HCT116 (cell line): ENCODE measurements at regions not wholly inside any gene's neighbourhood (a gene's known extent, or its start where the extent isn't known, plus 50 kb on each side); places are given as distances from the start of the nearest gene placed in this dataset.

Experiments used
- ATAC-seq: fragments of 200-7000 bp; cut with Tn5 transposase; 2 replicates; pipeline ENCODE4 v1.9.1; 2020; ENCODE audit warnings: mild to moderate bottlenecking, moderate library complexity
- BruUV-seq: library from RNA; stranded (reverse); fragments of 400-500 nt; replicated peaks from 2 replicates; lab custom pipeline; 2021; lab: Mats Ljungman, UMichigan
- CTCF ChIA-PET: fragments of 300-600 bp; sonication (Branson Sonifier 250); formaldehyde crosslinking; loops from one replicate; lab custom pipeline; 2021; ENCODE audit warnings: antibody characterized with exemption; lab: Charles Lee
- POLR2A ChIA-PET: fragments of 300-600, 350-600 bp; sonication (Branson Sonifier 250); formaldehyde crosslinking; loops from one replicate; lab custom pipeline; 2021; ENCODE audit warnings: antibody characterized with exemption; lab: Charles Lee
- RAD21 ChIA-PET, 2 experiments: fragments of 300-600 bp; sonication (Branson Sonifier 250); formaldehyde crosslinking; loops; one replicate each; lab custom pipeline; 2023; ENCODE audit warnings: low total read pairs in 2 of 2; ENCODE audit not compliant: uncharacterized antibody in 2 of 2, unreplicated experiment in 2 of 2, low non-redundant PET in 1 of 2; lab: Charles Lee
- DNase-seq: peaks from one replicate; pipeline ENCODE4 v3.0.0-alpha.2; 2010; ENCODE audit warnings: low read depth, low spot score
- H2AFZ ChIP-seq: fragments of 200-600 bp; shearing (Covaris generic), sonication (generic); 2 replicates; pipeline ENCODE4 v1.6.1; 2017; ENCODE audit warnings: low read depth, mixed run types, mixed read lengths, antibody characterized with exemption, low read length; ENCODE audit not compliant: poor library complexity, severe bottlenecking
- H3K27ac ChIP-seq: 2 replicates; pipeline ENCODE4 v1.5.1; 2012; ENCODE audit warnings: low read depth, low read length
- H3K27me3 ChIP-seq: fragments of 200-600 bp; sonication (generic); 2 replicates; pipeline ENCODE4 v1.6.1; 2016; ENCODE audit warnings: mixed run types, low read length, mixed read lengths; ENCODE audit not compliant: insufficient read depth
- H3K36me3 ChIP-seq, 2 experiments: fragments of 200-500 bp in 1 of 2; fragments of 200-600 bp in 1 of 2; sonication (Bioruptor generic) in 1 of 2; sonication (generic) in 1 of 2; 2 replicates each; pipeline versions ENCODE4 v1.5.1 to v1.6.1; 2014 to 2016; ENCODE audit warnings: low read length in 2 of 2, inconsistent platforms in 1 of 2, mixed read lengths in 1 of 2, mixed run types in 1 of 2; ENCODE audit not compliant: insufficient read depth in 2 of 2, control insufficient read depth in 1 of 2
- H3K4me1 ChIP-seq, 2 experiments: fragments of 200-600 bp in 1 of 2; sonication (generic) in 1 of 2; 2 replicates each; pipeline versions ENCODE4 v1.5.1 to v1.6.1; 2012 to 2017; ENCODE audit warnings: low read length in 2 of 2, inconsistent platforms in 1 of 2, mild to moderate bottlenecking in 1 of 2, mixed read lengths in 1 of 2, mixed run types in 1 of 2, moderate library complexity in 1 of 2; ENCODE audit not compliant: insufficient read depth in 2 of 2, control insufficient read depth in 1 of 2
- H3K4me2 ChIP-seq: fragments of 200-600 bp; sonication (generic); 2 replicates; pipeline ENCODE4 v1.6.1; 2017; ENCODE audit warnings: mixed run types, low read length, mixed read lengths
- H3K4me3 ChIP-seq, 2 experiments: fragments of 200-600 bp in 1 of 2; sonication (generic) in 1 of 2; replicated peaks in 1 of 2; 2 replicates each; pipeline ENCODE4 v1.5.1; 2011 to 2016; ENCODE audit warnings: low read length in 2 of 2, control low read depth in 1 of 2, low read depth in 1 of 2, mild to moderate bottlenecking in 1 of 2, mixed read lengths in 1 of 2, mixed run types in 1 of 2
- H3K79me2 ChIP-seq: fragments of 200-600 bp; sonication (generic); 2 replicates; pipeline ENCODE4 v1.6.1; 2017; ENCODE audit warnings: mild to moderate bottlenecking, mixed run types, low read length, moderate library complexity, mixed read lengths; ENCODE audit not compliant: insufficient read depth
- H3K9ac ChIP-seq: fragments of 200-600 bp; sonication (generic); 2 replicates; pipeline ENCODE4 v1.6.1; 2016; ENCODE audit warnings: low read length, mixed read lengths
- H3K9me2 ChIP-seq: fragments of 200-600 bp; sonication (generic), shearing (Covaris generic); 2 replicates; pipeline ENCODE4 v1.6.1; 2017; ENCODE audit warnings: mixed run types, mild to moderate bottlenecking, moderate library complexity; ENCODE audit not compliant: insufficient read depth
- H3K9me3 ChIP-seq, 2 experiments: fragments of 200-500 bp in 1 of 2; fragments of 200-600 bp in 1 of 2; sonication (Bioruptor generic) in 1 of 2; sonication (generic) in 1 of 2; 2 replicates each; pipeline ENCODE4 v1.6.1; 2014 to 2017; ENCODE audit warnings: low read length in 2 of 2, mixed read lengths in 2 of 2, inconsistent platforms in 1 of 2, low read depth in 1 of 2, mild to moderate bottlenecking in 1 of 2, mixed run types in 1 of 2, moderate library complexity in 1 of 2; ENCODE audit not compliant: control insufficient read depth in 1 of 2, insufficient read depth in 1 of 2
- H4K20me1 ChIP-seq: fragments of 200-600 bp; sonication (generic), shearing (Covaris generic); 2 replicates; pipeline ENCODE4 v1.6.1; 2017; ENCODE audit warnings: mixed run types, mild to moderate bottlenecking, moderate library complexity; ENCODE audit not compliant: insufficient read depth
- CEBPB ChIP-seq: IDR thresholded peaks from 2 replicates; pipeline ENCODE4 v1.6.1; 2012; ENCODE audit warnings: low read depth
- EGR1 ChIP-seq: IDR thresholded peaks from 2 replicates; pipeline ENCODE4 v1.6.1; 2012; ENCODE audit warnings: low read depth
- ELF1 ChIP-seq: IDR thresholded peaks from 2 replicates; pipeline ENCODE4 v1.6.1; 2012; ENCODE audit warnings: low read depth, borderline replicate concordance
- EZH2 ChIP-seq: fragments of 200-600 bp; sonication (generic); IDR thresholded peaks from 2 replicates; pipeline ENCODE4 v1.6.1; 2017; ENCODE audit warnings: antibody characterized with exemption, mixed run types
- EZH2phosphoT487 ChIP-seq: fragments of 200-600 bp; IDR thresholded peaks from 2 replicates; pipeline ENCODE4 v1.6.1; 2018; ENCODE audit warnings: antibody characterized with exemption, borderline replicate concordance
- FOSL1 ChIP-seq: IDR thresholded peaks from 2 replicates; pipeline ENCODE4 v1.6.1; 2012; ENCODE audit warnings: low read depth
- POLR2A ChIP-seq: IDR thresholded peaks from 2 replicates; pipeline ENCODE4 v1.7.0; 2011; ENCODE audit warnings: borderline replicate concordance; ENCODE audit not compliant: insufficient read depth, insufficient read length; ENCODE audit errors: extremely low read depth
- RAD21 ChIP-seq: IDR thresholded peaks from 2 replicates; pipeline ENCODE4 v1.6.1; 2012; ENCODE audit warnings: low read depth, mild to moderate bottlenecking
- SIN3A ChIP-seq: IDR thresholded peaks from 2 replicates; pipeline ENCODE4 v1.6.1; 2012; ENCODE audit warnings: low read depth
- SRF ChIP-seq: IDR thresholded peaks from 2 replicates; pipeline ENCODE4 v1.6.1; 2012; ENCODE audit warnings: low read depth
- YY1 ChIP-seq: IDR thresholded peaks from 2 replicates; pipeline ENCODE4 v1.6.1; 2011; ENCODE audit warnings: low read length, low read depth, moderate library complexity, mild to moderate bottlenecking; ENCODE audit not compliant: insufficient replicate concordance; ENCODE audit errors: extremely low read depth
- ZFX ChIP-seq: fragments of 450-650 bp; IDR thresholded peaks from 2 replicates; pipeline ENCODE4 v1.6.1; 2017
- ZNF274 ChIP-seq: fragments of 200-500 bp; sonication (Bioruptor generic); IDR thresholded peaks from 2 replicates; pipeline ENCODE4 v1.6.1; 2014; ENCODE audit warnings: mild to moderate bottlenecking, low read depth, low read length, inconsistent platforms
- intact Hi-C: fragments of 100-400 bp; cut with micrococcal nuclease; formaldehyde crosslinking; loops from 2 replicates; pipeline ENCODE4 v1.10.0; 2022
- TF ChIP-seq, protein P1 (sequence below), 3 experiments: fragments of 200-600 bp in 1 of 3; sonication (generic) in 1 of 3; IDR thresholded peaks in 2 of 3; conservative IDR thresholded peaks in 1 of 3; 2 replicates each; pipeline ENCODE4 v1.5.1; 2012 to 2017; ENCODE audit warnings: low read depth in 2 of 3, low read length in 2 of 3, antibody characterized with exemption in 1 of 3, borderline replicate concordance in 1 of 3, control low read depth in 1 of 3, mild to moderate bottlenecking in 1 of 3, mixed read lengths in 1 of 3, mixed run types in 1 of 3, moderate library complexity in 1 of 3; ENCODE audit not compliant: insufficient read depth in 1 of 3
- TF ChIP-seq, protein P2 (sequence below): IDR thresholded peaks from 2 replicates; pipeline ENCODE4 v1.6.1; 2012
- TF ChIP-seq, protein P3 (sequence below): IDR thresholded peaks from 2 replicates; pipeline ENCODE4 v1.6.1; 2012; ENCODE audit warnings: low read depth
- TF ChIP-seq, protein P4 (sequence below): IDR thresholded peaks from 2 replicates; pipeline ENCODE4 v1.6.1; 2011; ENCODE audit warnings: mild to moderate bottlenecking, low read length, moderate library complexity; ENCODE audit not compliant: insufficient replicate concordance; ENCODE audit errors: extremely low read depth

DNA sequence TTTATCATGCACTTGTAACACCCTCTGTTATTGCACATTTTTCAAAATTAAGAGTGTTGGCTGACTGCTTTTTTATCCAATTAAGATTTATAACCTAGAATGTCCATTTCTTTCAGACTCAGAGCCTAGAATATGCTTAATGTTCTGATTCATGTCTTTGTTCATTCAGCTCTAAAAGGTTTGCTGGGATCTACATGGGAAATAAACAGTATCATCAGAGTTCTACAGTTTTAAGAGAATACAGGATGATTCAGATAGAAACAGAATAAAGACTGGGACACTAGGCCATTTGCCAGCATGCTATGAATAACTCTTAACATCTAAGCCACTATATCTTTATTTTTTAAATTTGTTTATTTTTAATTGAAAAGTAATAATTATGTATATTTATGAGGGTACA, 713.7 kb upstream of the CHAC2 start:
- no peaks in the 10 kb centered on the region for H3K36me3 ChIP-seq
- RAD21 ChIA-PET: no interaction called here
- H3K9me3 ChIP-seq: no peaks in the 10 kb centered on the region
- H3K27ac ChIP-seq: no peak overlapping the region
- BruUV-seq: no TSS peak
- TF ChIP-seq SRF: no peak
- TF ChIP-seq EZH2phosphoT487: no peak
- no peak for TF ChIP-seq YY1
- no peak for TF ChIP-seq ZNF274
- TF ChIP-seq, protein P1, sequence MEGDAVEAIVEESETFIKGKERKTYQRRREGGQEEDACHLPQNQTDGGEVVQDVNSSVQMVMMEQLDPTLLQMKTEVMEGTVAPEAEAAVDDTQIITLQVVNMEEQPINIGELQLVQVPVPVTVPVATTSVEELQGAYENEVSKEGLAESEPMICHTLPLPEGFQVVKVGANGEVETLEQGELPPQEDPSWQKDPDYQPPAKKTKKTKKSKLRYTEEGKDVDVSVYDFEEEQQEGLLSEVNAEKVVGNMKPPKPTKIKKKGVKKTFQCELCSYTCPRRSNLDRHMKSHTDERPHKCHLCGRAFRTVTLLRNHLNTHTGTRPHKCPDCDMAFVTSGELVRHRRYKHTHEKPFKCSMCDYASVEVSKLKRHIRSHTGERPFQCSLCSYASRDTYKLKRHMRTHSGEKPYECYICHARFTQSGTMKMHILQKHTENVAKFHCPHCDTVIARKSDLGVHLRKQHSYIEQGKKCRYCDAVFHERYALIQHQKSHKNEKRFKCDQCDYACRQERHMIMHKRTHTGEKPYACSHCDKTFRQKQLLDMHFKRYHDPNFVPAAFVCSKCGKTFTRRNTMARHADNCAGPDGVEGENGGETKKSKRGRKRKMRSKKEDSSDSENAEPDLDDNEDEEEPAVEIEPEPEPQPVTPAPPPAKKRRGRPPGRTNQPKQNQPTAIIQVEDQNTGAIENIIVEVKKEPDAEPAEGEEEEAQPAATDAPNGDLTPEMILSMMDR (IDR thresholded peaks at IDR 0.05 in 2 of 3, conservative IDR thresholded peaks at IDR 0.05 in 1 of 3; ENCODE audit: borderline replicate concordance in 1 of 3, insufficient read depth in 1 of 3, low read depth in 2 of 3, low read length in 2 of 3): no peak
- TF ChIP-seq SIN3A: no peak
- no peak for TF ChIP-seq ELF1
- TF ChIP-seq, protein P2, sequence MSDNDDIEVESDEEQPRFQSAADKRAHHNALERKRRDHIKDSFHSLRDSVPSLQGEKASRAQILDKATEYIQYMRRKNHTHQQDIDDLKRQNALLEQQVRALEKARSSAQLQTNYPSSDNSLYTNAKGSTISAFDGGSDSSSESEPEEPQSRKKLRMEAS: no peak
- no peak for TF ChIP-seq FOSL1
- no peak for TF ChIP-seq ZFX
- TF ChIP-seq RAD21: no peak
- TF ChIP-seq EZH2: no peak
- TF ChIP-seq, protein P3, sequence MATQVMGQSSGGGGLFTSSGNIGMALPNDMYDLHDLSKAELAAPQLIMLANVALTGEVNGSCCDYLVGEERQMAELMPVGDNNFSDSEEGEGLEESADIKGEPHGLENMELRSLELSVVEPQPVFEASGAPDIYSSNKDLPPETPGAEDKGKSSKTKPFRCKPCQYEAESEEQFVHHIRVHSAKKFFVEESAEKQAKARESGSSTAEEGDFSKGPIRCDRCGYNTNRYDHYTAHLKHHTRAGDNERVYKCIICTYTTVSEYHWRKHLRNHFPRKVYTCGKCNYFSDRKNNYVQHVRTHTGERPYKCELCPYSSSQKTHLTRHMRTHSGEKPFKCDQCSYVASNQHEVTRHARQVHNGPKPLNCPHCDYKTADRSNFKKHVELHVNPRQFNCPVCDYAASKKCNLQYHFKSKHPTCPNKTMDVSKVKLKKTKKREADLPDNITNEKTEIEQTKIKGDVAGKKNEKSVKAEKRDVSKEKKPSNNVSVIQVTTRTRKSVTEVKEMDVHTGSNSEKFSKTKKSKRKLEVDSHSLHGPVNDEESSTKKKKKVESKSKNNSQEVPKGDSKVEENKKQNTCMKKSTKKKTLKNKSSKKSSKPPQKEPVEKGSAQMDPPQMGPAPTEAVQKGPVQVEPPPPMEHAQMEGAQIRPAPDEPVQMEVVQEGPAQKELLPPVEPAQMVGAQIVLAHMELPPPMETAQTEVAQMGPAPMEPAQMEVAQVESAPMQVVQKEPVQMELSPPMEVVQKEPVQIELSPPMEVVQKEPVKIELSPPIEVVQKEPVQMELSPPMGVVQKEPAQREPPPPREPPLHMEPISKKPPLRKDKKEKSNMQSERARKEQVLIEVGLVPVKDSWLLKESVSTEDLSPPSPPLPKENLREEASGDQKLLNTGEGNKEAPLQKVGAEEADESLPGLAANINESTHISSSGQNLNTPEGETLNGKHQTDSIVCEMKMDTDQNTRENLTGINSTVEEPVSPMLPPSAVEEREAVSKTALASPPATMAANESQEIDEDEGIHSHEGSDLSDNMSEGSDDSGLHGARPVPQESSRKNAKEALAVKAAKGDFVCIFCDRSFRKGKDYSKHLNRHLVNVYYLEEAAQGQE: no peak
- TF ChIP-seq EGR1: no peak
- no peak for TF ChIP-seq CEBPB
- TF ChIP-seq, protein P4, sequence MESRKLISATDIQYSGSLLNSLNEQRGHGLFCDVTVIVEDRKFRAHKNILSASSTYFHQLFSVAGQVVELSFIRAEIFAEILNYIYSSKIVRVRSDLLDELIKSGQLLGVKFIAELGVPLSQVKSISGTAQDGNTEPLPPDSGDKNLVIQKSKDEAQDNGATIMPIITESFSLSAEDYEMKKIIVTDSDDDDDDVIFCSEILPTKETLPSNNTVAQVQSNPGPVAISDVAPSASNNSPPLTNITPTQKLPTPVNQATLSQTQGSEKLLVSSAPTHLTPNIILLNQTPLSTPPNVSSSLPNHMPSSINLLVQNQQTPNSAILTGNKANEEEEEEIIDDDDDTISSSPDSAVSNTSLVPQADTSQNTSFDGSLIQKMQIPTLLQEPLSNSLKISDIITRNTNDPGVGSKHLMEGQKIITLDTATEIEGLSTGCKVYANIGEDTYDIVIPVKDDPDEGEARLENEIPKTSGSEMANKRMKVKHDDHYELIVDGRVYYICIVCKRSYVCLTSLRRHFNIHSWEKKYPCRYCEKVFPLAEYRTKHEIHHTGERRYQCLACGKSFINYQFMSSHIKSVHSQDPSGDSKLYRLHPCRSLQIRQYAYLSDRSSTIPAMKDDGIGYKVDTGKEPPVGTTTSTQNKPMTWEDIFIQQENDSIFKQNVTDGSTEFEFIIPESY: no peak
- no peak for TF ChIP-seq POLR2A
- intact Hi-C loops: no loop called here
- H2AFZ ChIP-seq: no peak overlapping the region
- no peaks in the 10 kb centered on the region for H3K27me3 ChIP-seq
- no peak for ATAC-seq
- no peak for DNase-seq
- no peaks in the 10 kb centered on the region for H4K20me1 ChIP-seq
- H3K9ac ChIP-seq: no peak overlapping the region
- H3K4me2 ChIP-seq: no peak overlapping the region
- no peaks in the 10 kb centered on the region for H3K9me2 ChIP-seq
- no peaks in the 10 kb centered on the region for H3K4me1 ChIP-seq
- CTCF ChIA-PET: no interaction called here
- H3K79me2 ChIP-seq: no peaks in the 10 kb centered on the region
- POLR2A ChIA-PET: no interaction called here
- no peak overlapping the region for H3K4me3 ChIP-seq
